CD14-positive monocyte (primary cell): ENCODE measurements at regions not wholly inside any gene's neighbourhood (a gene's known extent, or its start where the extent isn't known, plus 50 kb on each side); places are given as distances from the start of the nearest gene placed in this dataset.

Source experiments
- DNase-seq, 3 donors: peaks; one replicate each; pipeline ENCODE4 v3.0.0-alpha.2; 2011 to 2022
- H2AFZ ChIP-seq: 2 replicates; pipeline ENCODE4 v1.6.0; 2012; ENCODE audit warnings: mild to moderate bottlenecking, low read depth, low read length, inconsistent platforms; ENCODE audit not compliant: insufficient read depth, poor library complexity, severe bottlenecking
- H3K27ac ChIP-seq, 2 donors: 1 replicate in 1 of 2; 2 replicates in 1 of 2; pipeline ENCODE4 v1.5.1; 2012 to 2013; ENCODE audit warnings: low read length in 2 of 2, control low read depth in 1 of 2, inconsistent platforms in 1 of 2, low read depth in 1 of 2, mild to moderate bottlenecking in 1 of 2
- H3K27me3 ChIP-seq, 2 donors: one replicate each; pipeline versions ENCODE4 v1.6.0 to v1.6.1; 2011 to 2013; ENCODE audit warnings: low read length in 2 of 2; ENCODE audit not compliant: control insufficient read depth in 2 of 2, insufficient read depth in 2 of 2
- H3K36me3 ChIP-seq, 2 donors: replicated peaks in 1 of 2; 1 replicate in 1 of 2; 2 replicates in 1 of 2; pipeline versions ENCODE4 v1.5.1 to v1.6.1; 2012 to 2013; ENCODE audit warnings: low read length in 2 of 2, control low read depth in 1 of 2, inconsistent platforms in 1 of 2, mild to moderate bottlenecking in 1 of 2; ENCODE audit not compliant: insufficient read depth in 2 of 2, control insufficient read depth in 1 of 2
- H3K4me1 ChIP-seq, 2 donors: 1 replicate in 1 of 2; 2 replicates in 1 of 2; pipeline versions ENCODE4 v1.5.1 to v1.6.1; 2012 to 2013; ENCODE audit warnings: low read length in 2 of 2, control low read depth in 1 of 2, inconsistent platforms in 1 of 2, mild to moderate bottlenecking in 1 of 2, moderate library complexity in 1 of 2; ENCODE audit not compliant: insufficient read depth in 2 of 2, control insufficient read depth in 1 of 2
- H3K4me2 ChIP-seq: replicated peaks from 2 replicates; pipeline ENCODE3; 2012; ENCODE audit warnings: low read length, moderate library complexity, mild to moderate bottlenecking; ENCODE audit not compliant: poor library complexity, severe bottlenecking; ENCODE audit errors: extremely low read depth
- H3K4me3 ChIP-seq, 3 experiments: fragments of 200-600 bp in 1 of 3; sonication (generic) in 1 of 3; replicated peaks in 1 of 3; 1 replicate in 2 of 3; 2 replicates in 1 of 3; pipeline ENCODE4 v1.5.1; 2011 to 2013; ENCODE audit warnings: low read length in 3 of 3, mild to moderate bottlenecking in 3 of 3, control low read depth in 2 of 3, low read depth in 2 of 3, inconsistent platforms in 1 of 3, moderate library complexity in 1 of 3
- H3K79me2 ChIP-seq: 2 replicates; pipeline ENCODE4 v1.6.0; 2012; ENCODE audit warnings: mild to moderate bottlenecking, control low read depth, inconsistent platforms, low read length, moderate library complexity; ENCODE audit not compliant: insufficient read depth
- H3K9ac ChIP-seq: 2 replicates; pipeline ENCODE4 v1.6.0; 2017; ENCODE audit warnings: low read length, mild to moderate bottlenecking; ENCODE audit not compliant: insufficient read depth, poor library complexity, severe bottlenecking
- H3K9me3 ChIP-seq, 2 donors: replicated peaks in 1 of 2; 1 replicate in 1 of 2; 2 replicates in 1 of 2; pipeline versions ENCODE4 v1.5.1 to v1.6.1; 2012 to 2013; ENCODE audit warnings: low read length in 2 of 2, control low read depth in 1 of 2; ENCODE audit not compliant: control insufficient read depth in 1 of 2, insufficient read depth in 1 of 2
- H4K20me1 ChIP-seq: 2 replicates; pipeline ENCODE4 v1.6.0; 2012; ENCODE audit warnings: mild to moderate bottlenecking, low read length, control low read depth, moderate library complexity; ENCODE audit not compliant: insufficient read depth
- H3K27ac Mint-ChIP-seq, 7 donors: one replicate each; pipeline ENCODE4 v1.8.0; 2020; ENCODE audit warnings: mild to moderate bottlenecking in 7 of 7, mixed read lengths in 7 of 7, moderate library complexity in 6 of 7, inconsistent platforms in 2 of 7
- H3K27me3 Mint-ChIP-seq, 3 donors: one replicate each; pipeline ENCODE4 v1.8.0; 2021 to 2022; ENCODE audit warnings: low read depth in 3 of 3, mild to moderate bottlenecking in 3 of 3, mixed read lengths in 3 of 3, moderate library complexity in 3 of 3, inconsistent platforms in 1 of 3
- H3K36me3 Mint-ChIP-seq, 2 donors: one replicate each; pipeline ENCODE4 v1.8.0; 2020; ENCODE audit warnings: mixed read lengths in 2 of 2, inconsistent platforms in 1 of 2, mild to moderate bottlenecking in 1 of 2
- H3K4me1 Mint-ChIP-seq: one replicate; pipeline ENCODE4 v1.8.0; 2020; ENCODE audit warnings: mild to moderate bottlenecking, mixed read lengths
- H3K4me3 Mint-ChIP-seq, 2 donors: one replicate each; pipeline ENCODE4 v1.8.0; 2020; ENCODE audit warnings: mild to moderate bottlenecking in 2 of 2, mixed read lengths in 2 of 2, moderate library complexity in 1 of 2
- H3K9me3 Mint-ChIP-seq, 7 donors: one replicate each; pipeline ENCODE4 v1.8.0; 2020 to 2022; ENCODE audit warnings: mixed read lengths in 7 of 7, mild to moderate bottlenecking in 6 of 7, moderate library complexity in 6 of 7, inconsistent platforms in 2 of 7
- WGBS: methylation state at CpG from one replicate; pipeline ENCODE4 v1.1.5; 2013; ENCODE audit warnings: missing lambda C conversion rate; ENCODE audit not compliant: insufficient coverage; 5-methylcytosine and 5-hydroxymethylcytosine counted together
- intact Hi-C, 2 donors: fragments of 100-400 bp; cut with micrococcal nuclease; formaldehyde crosslinking; loops; one replicate each; pipeline versions ENCODE4 v1.15.0 to v1.15.1; 2023
- TF ChIP-seq, protein P1 (sequence below): fragments of 200-600 bp; IDR thresholded peaks from one replicate; pipeline ENCODE4 v1.8.0; 2022; ENCODE audit warnings: antibody characterized with exemption, mild to moderate bottlenecking

DNA sequence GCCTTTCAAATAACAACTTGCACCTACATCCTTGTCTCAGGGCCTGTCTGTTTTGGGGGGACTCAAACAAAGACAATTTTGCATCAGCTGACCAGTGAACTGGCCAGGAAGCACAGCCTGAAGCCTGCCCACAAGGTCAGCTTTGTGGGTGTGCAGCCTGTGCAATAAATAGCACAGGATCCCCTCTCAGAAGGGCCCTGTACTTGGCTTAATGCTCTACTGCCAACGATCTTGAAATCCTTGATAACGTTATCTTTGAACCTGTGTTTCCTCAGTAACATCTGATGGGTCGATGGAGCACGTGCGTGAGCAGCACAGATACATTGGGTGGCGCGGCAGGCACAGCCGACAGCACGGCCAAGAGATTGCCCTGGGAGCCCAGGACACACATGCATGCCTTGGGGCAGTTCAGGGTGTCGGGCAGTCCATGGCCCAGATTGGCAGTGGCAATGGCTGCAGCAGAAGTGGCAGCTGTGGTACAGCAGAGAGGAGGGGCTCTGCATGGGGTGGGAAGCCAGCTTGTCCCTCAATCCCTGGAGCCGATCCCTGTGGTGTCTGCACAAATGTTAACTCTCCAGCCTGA is 58.8 kb upstream of the ATP6AP2 start:
- no peaks in the 10 kb centered on the region for H3K36me3 Mint-ChIP-seq
- H3K4me3 Mint-ChIP-seq: no peak overlapping the region
- TF ChIP-seq, protein P1, sequence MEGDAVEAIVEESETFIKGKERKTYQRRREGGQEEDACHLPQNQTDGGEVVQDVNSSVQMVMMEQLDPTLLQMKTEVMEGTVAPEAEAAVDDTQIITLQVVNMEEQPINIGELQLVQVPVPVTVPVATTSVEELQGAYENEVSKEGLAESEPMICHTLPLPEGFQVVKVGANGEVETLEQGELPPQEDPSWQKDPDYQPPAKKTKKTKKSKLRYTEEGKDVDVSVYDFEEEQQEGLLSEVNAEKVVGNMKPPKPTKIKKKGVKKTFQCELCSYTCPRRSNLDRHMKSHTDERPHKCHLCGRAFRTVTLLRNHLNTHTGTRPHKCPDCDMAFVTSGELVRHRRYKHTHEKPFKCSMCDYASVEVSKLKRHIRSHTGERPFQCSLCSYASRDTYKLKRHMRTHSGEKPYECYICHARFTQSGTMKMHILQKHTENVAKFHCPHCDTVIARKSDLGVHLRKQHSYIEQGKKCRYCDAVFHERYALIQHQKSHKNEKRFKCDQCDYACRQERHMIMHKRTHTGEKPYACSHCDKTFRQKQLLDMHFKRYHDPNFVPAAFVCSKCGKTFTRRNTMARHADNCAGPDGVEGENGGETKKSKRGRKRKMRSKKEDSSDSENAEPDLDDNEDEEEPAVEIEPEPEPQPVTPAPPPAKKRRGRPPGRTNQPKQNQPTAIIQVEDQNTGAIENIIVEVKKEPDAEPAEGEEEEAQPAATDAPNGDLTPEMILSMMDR: no peak
- no peaks in the 10 kb centered on the region for H4K20me1 ChIP-seq
- H3K4me1 ChIP-seq: no peaks in the 10 kb centered on the region
- DNase-seq: no peak
- no peak overlapping the region for H3K27ac Mint-ChIP-seq
- no peak overlapping the region for H3K4me3 ChIP-seq
- peaks cover 0 to 4% (median 1%) of the 10 kb centered on the region in 7 donors for H3K9me3 Mint-ChIP-seq
- 97% methylated on average over 10 of the region's 11 CpGs for WGBS
- H3K36me3 ChIP-seq: no peaks in the 10 kb centered on the region
- H3K79me2 ChIP-seq: no peaks in the 10 kb centered on the region
- H3K4me1 Mint-ChIP-seq: no peaks in the 10 kb centered on the region
- no peak overlapping the region for H2AFZ ChIP-seq
- peaks cover 2 to 19% (median 4%) of the 10 kb centered on the region in 3 donors for H3K27me3 Mint-ChIP-seq
- intact Hi-C loops: no loop called here
- peaks cover 0 to 17% of the 10 kb centered on the region in 2 donors for H3K27me3 ChIP-seq
- no peak overlapping the region for H3K9ac ChIP-seq
- H3K27ac ChIP-seq: no peak overlapping the region
- no peaks in the 10 kb centered on the region for H3K9me3 ChIP-seq
- H3K4me2 ChIP-seq: no peak overlapping the region

DNA sequence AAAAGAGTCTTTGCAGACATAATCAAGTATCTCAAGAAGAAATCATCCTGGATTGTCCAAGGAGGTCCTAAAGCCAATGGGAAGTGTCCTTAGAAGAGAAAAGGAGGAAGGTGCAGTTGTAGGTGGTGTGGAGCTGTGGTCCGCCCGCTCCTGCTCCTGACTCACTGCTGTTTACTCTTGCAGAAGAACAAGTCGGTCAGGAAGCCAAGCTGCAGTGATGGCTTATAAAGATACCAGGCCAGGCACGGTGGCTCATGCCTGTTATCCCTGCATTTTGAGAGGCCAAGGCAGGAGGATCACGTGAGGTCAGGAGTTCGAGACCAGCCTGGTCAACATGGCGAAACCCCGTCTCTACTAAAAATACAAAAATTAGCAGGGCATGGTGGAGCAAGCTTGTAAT is 66.4 kb upstream of the ATP6AP2 start:
- H3K79me2 ChIP-seq: no peaks in the 10 kb centered on the region

More for the DNA sequence above, 66.4 kb upstream of the ATP6AP2 start:
- Histone ChIP-seq H3K4me2 (no peak overlapping the region), H4K20me1 (no peaks in the 10 kb centered on the region), H3K9ac (no peak overlapping the region), H2AFZ (no peak overlapping the region), H3K4me3 (no peak overlapping the region), H3K36me3 (no peaks in the 10 kb centered on the region), H3K27ac (no peak overlapping the region), H3K27me3 (no peaks in the 10 kb centered on the region), H3K4me1 (no peaks in the 10 kb centered on the region), H3K9me3 (no peaks in the 10 kb centered on the region)
- no peak overlapping the region for H3K4me3 Mint-ChIP-seq
- intact Hi-C loops: no loop called here
- no peak for DNase-seq
- no peak overlapping the region for H3K27ac Mint-ChIP-seq
- peaks cover 0 to 15% (median 1%) of the 10 kb centered on the region in 7 donors for H3K9me3 Mint-ChIP-seq
- TF ChIP-seq, protein P1: no peak
- no peaks in the 10 kb centered on the region for H3K4me1 Mint-ChIP-seq
- peaks cover 2 to 25% (median 4%) of the 10 kb centered on the region in 3 donors for H3K27me3 Mint-ChIP-seq
- H3K36me3 Mint-ChIP-seq: no peaks in the 10 kb centered on the region
- WGBS: 17% methylated on average over 2 of the region's 8 CpGs
